Kidney (tissue), 13 donors: ENCODE measurements at regions not wholly inside any gene's neighbourhood (a gene's known extent, or its start where the extent isn't known, plus 50 kb on each side); places are given as distances from the start of the nearest gene placed in this dataset.

ENCODE experiments used
- DNase-seq, 5 donors: peaks; one replicate each; pipeline ENCODE4 v3.0.0-alpha.2; 2013 to 2020
- FAIRE-seq: peaks from 2 replicates; lab custom pipeline; 2012; peaks lifted over from hg19 to GRCh38; lab: Jason Lieb, UNC
- H3K27ac ChIP-seq, 2 donors: one replicate each; pipeline ENCODE4 v1.7.0; 2013; ENCODE audit warnings: low read depth in 2 of 2, low read length in 2 of 2, inconsistent platforms in 1 of 2
- H3K27me3 ChIP-seq: one replicate; pipeline ENCODE4 v1.7.1; 2013; ENCODE audit warnings: low read length, inconsistent platforms; ENCODE audit not compliant: control insufficient read depth, insufficient read depth
- H3K36me3 ChIP-seq, 3 donors: one replicate each; pipeline versions ENCODE4 v1.7.0 to v1.7.1; 2013; ENCODE audit warnings: low read length in 3 of 3, control low read depth in 1 of 3, inconsistent platforms in 1 of 3; ENCODE audit not compliant: insufficient read depth in 3 of 3, control insufficient read depth in 2 of 3
- H3K4me1 ChIP-seq, 3 donors: one replicate each; pipeline versions ENCODE4 v1.7.0 to v1.7.1; 2013; ENCODE audit warnings: low read length in 3 of 3, inconsistent platforms in 1 of 3, low read depth in 1 of 3; ENCODE audit not compliant: control insufficient read depth in 2 of 3, insufficient read depth in 2 of 3
- H3K4me3 ChIP-seq, 3 donors: one replicate each; pipeline versions ENCODE4 v1.7.0 to v1.8.1; 2013; ENCODE audit warnings: low read length in 3 of 3, control low read depth in 1 of 3, inconsistent platforms in 1 of 3
- H3K9ac ChIP-seq, 3 donors: one replicate each; pipeline versions ENCODE4 v1.7.0 to v1.7.1; 2013; ENCODE audit warnings: low read length in 3 of 3, control low read depth in 1 of 3, inconsistent platforms in 1 of 3
- H3K9me3 ChIP-seq, 3 donors: one replicate each; pipeline versions ENCODE4 v1.7.0 to v1.7.1; 2013; ENCODE audit warnings: low read length in 3 of 3, control low read depth in 1 of 3, inconsistent platforms in 1 of 3; ENCODE audit not compliant: control insufficient read depth in 2 of 3, insufficient read depth in 1 of 3
- intact Hi-C: fragments of 100-400 bp; cut with DNase I; formaldehyde crosslinking; loops from one replicate; pipeline ENCODE4 v1.11.1; 2022
- TF ChIP-seq, protein P1 (sequence below): IDR thresholded peaks from 3 replicates; pipeline ENCODE4 v1.5.1; 2012; ENCODE audit warnings: mild to moderate bottlenecking, moderate library complexity, borderline replicate concordance; ENCODE audit not compliant: insufficient read depth; ENCODE audit errors: extremely low read depth
- donor health status: control.
- donor health status: control.
- donor health status: control.
- donor health status: control.
- donor health status: control.
- donor health status: DM: yes; HTN: yes; CAD: no.
- donor health status: Normal renal cell carcinoma (clear cell type).

GRCh38 chr1:99083338-99083737 is 78.7 kb upstream of the PLPPR5 start:
- Histone ChIP-seq H3K36me3 (no peaks in the 10 kb centered on the region), H3K27me3 (no peaks in the 10 kb centered on the region), H3K9me3 (no peaks in the 10 kb centered on the region), H3K4me1 (no peaks in the 10 kb centered on the region), H3K9ac (no peak overlapping the region), H3K4me3 (no peak overlapping the region), H3K27ac (no peak overlapping the region)
- TF ChIP-seq, protein P1, sequence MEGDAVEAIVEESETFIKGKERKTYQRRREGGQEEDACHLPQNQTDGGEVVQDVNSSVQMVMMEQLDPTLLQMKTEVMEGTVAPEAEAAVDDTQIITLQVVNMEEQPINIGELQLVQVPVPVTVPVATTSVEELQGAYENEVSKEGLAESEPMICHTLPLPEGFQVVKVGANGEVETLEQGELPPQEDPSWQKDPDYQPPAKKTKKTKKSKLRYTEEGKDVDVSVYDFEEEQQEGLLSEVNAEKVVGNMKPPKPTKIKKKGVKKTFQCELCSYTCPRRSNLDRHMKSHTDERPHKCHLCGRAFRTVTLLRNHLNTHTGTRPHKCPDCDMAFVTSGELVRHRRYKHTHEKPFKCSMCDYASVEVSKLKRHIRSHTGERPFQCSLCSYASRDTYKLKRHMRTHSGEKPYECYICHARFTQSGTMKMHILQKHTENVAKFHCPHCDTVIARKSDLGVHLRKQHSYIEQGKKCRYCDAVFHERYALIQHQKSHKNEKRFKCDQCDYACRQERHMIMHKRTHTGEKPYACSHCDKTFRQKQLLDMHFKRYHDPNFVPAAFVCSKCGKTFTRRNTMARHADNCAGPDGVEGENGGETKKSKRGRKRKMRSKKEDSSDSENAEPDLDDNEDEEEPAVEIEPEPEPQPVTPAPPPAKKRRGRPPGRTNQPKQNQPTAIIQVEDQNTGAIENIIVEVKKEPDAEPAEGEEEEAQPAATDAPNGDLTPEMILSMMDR: no peak
- no peak for DNase-seq
- intact Hi-C loops: no loop called here
- no peak for FAIRE-seq

DNA sequence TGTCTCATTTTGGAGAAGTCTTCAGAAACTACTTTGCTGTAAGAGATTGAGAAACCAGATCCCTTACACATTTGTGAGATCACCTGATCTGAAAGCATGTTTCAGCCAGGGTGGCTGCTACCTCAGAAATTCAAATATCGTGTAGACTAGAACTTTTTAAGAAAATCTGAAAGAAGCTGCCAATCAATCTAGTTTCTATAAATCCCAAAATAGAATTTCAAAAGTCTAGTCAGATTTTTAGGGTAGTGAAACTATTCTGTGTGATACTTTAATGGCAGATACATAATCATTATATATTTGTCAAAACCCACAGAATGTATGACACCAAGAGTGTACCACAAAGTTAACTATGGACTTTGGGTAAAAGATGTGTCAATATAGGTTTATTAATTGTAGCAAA is 79.9 kb upstream of the PLPPR5 start:
- Histone ChIP-seq H3K27me3 (no peaks in the 10 kb centered on the region), H3K27ac (no peak overlapping the region), H3K9me3 (no peaks in the 10 kb centered on the region), H3K4me1 (no peaks in the 10 kb centered on the region), H3K4me3 (no peak overlapping the region), H3K36me3 (no peaks in the 10 kb centered on the region), H3K9ac (no peak overlapping the region)
- intact Hi-C loops: no loop called here
- TF ChIP-seq, protein P1: no peak
- no peak for FAIRE-seq
- no peak for DNase-seq

GRCh38 chr1:99086057-99086456 is 81.4 kb upstream of the PLPPR5 start:
- H3K4me1 ChIP-seq: no peaks in the 10 kb centered on the region
- H3K9me3 ChIP-seq: no peaks in the 10 kb centered on the region
- no peaks in the 10 kb centered on the region for H3K36me3 ChIP-seq
- intact Hi-C loops: no loop called here
- H3K9ac ChIP-seq: no peak overlapping the region
- TF ChIP-seq, protein P1: no peak
- no peaks in the 10 kb centered on the region for H3K27me3 ChIP-seq
- no peak overlapping the region for H3K27ac ChIP-seq
- DNase-seq (no peak), FAIRE-seq (no peak)
- H3K4me3 ChIP-seq: no peak overlapping the region

DNA sequence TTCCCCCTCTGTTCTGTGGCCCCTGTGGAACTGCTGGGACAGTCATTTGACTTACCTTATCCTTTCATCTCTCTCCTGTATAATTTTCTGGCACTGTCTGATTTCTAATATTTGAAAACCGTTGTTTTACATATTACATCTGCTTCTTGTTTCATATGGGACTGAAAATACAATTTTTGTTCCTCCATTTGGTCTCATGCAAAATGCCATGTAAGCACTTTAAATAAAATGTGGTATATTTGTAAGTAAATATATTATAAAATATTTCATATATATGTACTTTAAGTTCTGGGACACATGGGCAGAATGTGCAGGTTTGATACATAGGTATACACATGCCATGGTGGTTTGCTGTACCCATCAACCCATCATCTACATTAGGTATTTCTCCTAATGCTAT is 93.9 kb upstream of the PLPPR5 start:
- Histone ChIP-seq H3K27me3 (no peaks in the 10 kb centered on the region), H3K27ac (no peak overlapping the region), H3K9me3 (peaks cover 0 to 3% (median 2%) of the 10 kb centered on the region in 3 donors), H3K4me1 (no peaks in the 10 kb centered on the region), H3K4me3 (no peak overlapping the region), H3K36me3 (no peaks in the 10 kb centered on the region), H3K9ac (no peak overlapping the region)
- FAIRE-seq: no peak
- DNase-seq: no peak
- intact Hi-C loops: no loop called here
- TF ChIP-seq, protein P1: no peak
